Keratinocyte (primary cell): ENCODE measurements at regions not wholly inside any gene's neighbourhood (a gene's known extent, or its start where the extent isn't known, plus 50 kb on each side); places are given as distances from the start of the nearest gene placed in this dataset.

Experiments
- DNase-seq: peaks from one replicate; pipeline ENCODE4 v3.0.0-alpha.2; 2011; ENCODE audit warnings: low read depth, missing footprints, low spot score
- FAIRE-seq: peaks from 2 replicates; lab custom pipeline; 2011; peaks lifted over from hg19 to GRCh38; lab: Jason Lieb, UNC
- H2AFZ ChIP-seq: 2 replicates; pipeline ENCODE4 v1.6.0; 2012; ENCODE audit warnings: low read length, control low read depth, inconsistent platforms; ENCODE audit not compliant: control insufficient read depth
- H3K27ac ChIP-seq: 2 replicates; pipeline ENCODE4 v1.5.1; 2011; ENCODE audit warnings: low read length; ENCODE audit not compliant: control insufficient read depth, insufficient read depth
- H3K27me3 ChIP-seq: 3 replicates; pipeline ENCODE4 v1.6.0; 2011; ENCODE audit warnings: low read length; ENCODE audit not compliant: control insufficient read depth, insufficient read depth; ENCODE audit errors: extremely low read depth
- H3K36me3 ChIP-seq, 2 experiments: 2 replicates in 1 of 2; 3 replicates in 1 of 2; pipeline ENCODE4 v1.5.1; 2011; ENCODE audit warnings: low read length in 2 of 2, mild to moderate bottlenecking in 1 of 2; ENCODE audit not compliant: control insufficient read depth in 2 of 2, insufficient read depth in 2 of 2; ENCODE audit errors: extremely low read depth in 1 of 2
- H3K4me1 ChIP-seq: 3 replicates; pipeline ENCODE4 v1.5.1; 2011; ENCODE audit warnings: low read length; ENCODE audit not compliant: control insufficient read depth, insufficient read depth; ENCODE audit errors: extremely low read depth
- H3K4me2 ChIP-seq: 3 replicates; pipeline ENCODE4 v1.6.0; 2011; ENCODE audit warnings: low read depth, low read length; ENCODE audit not compliant: control insufficient read depth, insufficient read depth; ENCODE audit errors: extremely low read depth
- H3K4me3 ChIP-seq, 3 experiments: fragments of 200-600 bp in 1 of 3; sonication (generic) in 1 of 3; 2 replicates in 2 of 3; 3 replicates in 1 of 3; pipeline ENCODE4 v1.5.1; 2011 to 2016; ENCODE audit warnings: low read length in 3 of 3, mild to moderate bottlenecking in 3 of 3, control low read depth in 2 of 3, inconsistent platforms in 1 of 3, low read depth in 1 of 3, mixed read lengths in 1 of 3, mixed run types in 1 of 3, moderate library complexity in 1 of 3; ENCODE audit not compliant: control insufficient read depth in 2 of 3, insufficient read depth in 2 of 3; ENCODE audit errors: extremely low read depth in 1 of 3
- H3K79me2 ChIP-seq: 2 replicates; pipeline ENCODE4 v1.6.0; 2012; ENCODE audit warnings: low read length; ENCODE audit not compliant: control insufficient read depth, insufficient read depth
- H3K9ac ChIP-seq: 3 replicates; pipeline ENCODE4 v1.6.0; 2011; ENCODE audit warnings: low read length; ENCODE audit not compliant: control insufficient read depth, insufficient read depth; ENCODE audit errors: extremely low read depth
- H3K9me1 ChIP-seq: 3 replicates; pipeline ENCODE4 v1.6.0; 2011; ENCODE audit warnings: low read length; ENCODE audit not compliant: control insufficient read depth, insufficient read depth; ENCODE audit errors: extremely low read depth
- H3K9me3 ChIP-seq: 2 replicates; pipeline ENCODE4 v1.5.1; 2012; ENCODE audit warnings: low read depth, low read length; ENCODE audit not compliant: control insufficient read depth
- H4K20me1 ChIP-seq: 3 replicates; pipeline ENCODE4 v1.6.0; 2011; ENCODE audit warnings: low read length; ENCODE audit not compliant: control insufficient read depth, insufficient read depth; ENCODE audit errors: extremely low read depth
- EZH2 ChIP-seq: IDR thresholded peaks from one replicate; pipeline ENCODE4 v1.6.1; 2012; ENCODE audit warnings: inconsistent platforms, mild to moderate bottlenecking, low read length, moderate library complexity
- dilution Hi-C: fragments of 300-500 bp; cut with MboI; formaldehyde crosslinking; loops from one replicate; pipeline ENCODE4 v1.7.0; 2020; ENCODE audit warnings: low sequenced_read_pairs; ENCODE audit not compliant: extremely low pct_ligation_motif_present
- TF ChIP-seq, protein P1 (sequence below), 3 experiments: IDR thresholded peaks in 1 of 3; conservative IDR thresholded peaks in 1 of 3; optimal IDR thresholded peaks in 1 of 3; 2 replicates in 2 of 3; 3 replicates in 1 of 3; pipeline versions ENCODE3 to v1.5.1; 2011; ENCODE audit warnings: low read length in 3 of 3, mild to moderate bottlenecking in 3 of 3, moderate library complexity in 2 of 3, control low read depth in 1 of 3, inconsistent platforms in 1 of 3; ENCODE audit not compliant: insufficient read depth in 2 of 3; ENCODE audit errors: extremely low read depth in 1 of 3

GRCh38 chr7:110347081-110347480, 743.8 kb upstream of the LRRN3 start:
- Histone ChIP-seq H3K27me3 (no peaks in the 10 kb centered on the region), H2AFZ (no peak overlapping the region), H3K9ac (no peak overlapping the region), H3K4me3 (no peak overlapping the region), H3K36me3 (no peaks in the 10 kb centered on the region), H3K4me1 (no peaks in the 10 kb centered on the region), H3K9me3 (no peaks in the 10 kb centered on the region), H3K79me2 (no peaks in the 10 kb centered on the region), H4K20me1 (no peaks in the 10 kb centered on the region), H3K4me2 (no peak overlapping the region), H3K9me1 (no peaks in the 10 kb centered on the region), H3K27ac (no peak overlapping the region)
- no peak for DNase-seq
- TF ChIP-seq, protein P1, sequence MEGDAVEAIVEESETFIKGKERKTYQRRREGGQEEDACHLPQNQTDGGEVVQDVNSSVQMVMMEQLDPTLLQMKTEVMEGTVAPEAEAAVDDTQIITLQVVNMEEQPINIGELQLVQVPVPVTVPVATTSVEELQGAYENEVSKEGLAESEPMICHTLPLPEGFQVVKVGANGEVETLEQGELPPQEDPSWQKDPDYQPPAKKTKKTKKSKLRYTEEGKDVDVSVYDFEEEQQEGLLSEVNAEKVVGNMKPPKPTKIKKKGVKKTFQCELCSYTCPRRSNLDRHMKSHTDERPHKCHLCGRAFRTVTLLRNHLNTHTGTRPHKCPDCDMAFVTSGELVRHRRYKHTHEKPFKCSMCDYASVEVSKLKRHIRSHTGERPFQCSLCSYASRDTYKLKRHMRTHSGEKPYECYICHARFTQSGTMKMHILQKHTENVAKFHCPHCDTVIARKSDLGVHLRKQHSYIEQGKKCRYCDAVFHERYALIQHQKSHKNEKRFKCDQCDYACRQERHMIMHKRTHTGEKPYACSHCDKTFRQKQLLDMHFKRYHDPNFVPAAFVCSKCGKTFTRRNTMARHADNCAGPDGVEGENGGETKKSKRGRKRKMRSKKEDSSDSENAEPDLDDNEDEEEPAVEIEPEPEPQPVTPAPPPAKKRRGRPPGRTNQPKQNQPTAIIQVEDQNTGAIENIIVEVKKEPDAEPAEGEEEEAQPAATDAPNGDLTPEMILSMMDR (optimal IDR thresholded peaks at IDR 0.05 in 1 of 3, IDR thresholded peaks at IDR 0.05 in 1 of 3, conservative IDR thresholded peaks at IDR 0.05 in 1 of 3; ENCODE audit: extremely low read depth in 1 of 3, insufficient read depth in 2 of 3, low read length in 3 of 3): no peak
- TF ChIP-seq EZH2: no peak
- dilution Hi-C loops: no loop called here
- no peak for FAIRE-seq

DNA sequence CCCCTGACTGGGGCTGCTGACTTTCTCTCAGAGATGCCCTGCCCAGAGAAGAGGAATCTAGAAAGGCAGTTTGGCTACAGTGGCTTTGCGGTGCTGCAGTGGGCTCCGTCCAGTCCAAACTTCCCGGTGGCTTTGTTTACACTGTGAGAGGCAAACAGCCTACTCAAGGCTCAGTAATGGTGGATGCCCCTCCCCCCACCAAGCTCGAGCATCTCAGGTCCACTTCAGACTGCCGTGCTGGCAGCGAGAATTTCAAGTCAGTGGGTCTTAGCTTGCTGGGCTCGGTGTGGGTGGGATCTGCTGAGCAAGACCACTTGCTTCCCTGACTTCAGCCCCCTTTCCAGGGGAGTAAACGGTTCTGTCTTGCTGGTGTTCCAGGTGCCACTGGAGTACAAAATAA, 734.5 kb upstream of the LRRN3 start:
- no peaks in the 10 kb centered on the region for H4K20me1 ChIP-seq
- H2AFZ ChIP-seq: no peak overlapping the region
- dilution Hi-C loops: no loop called here
- no peaks in the 10 kb centered on the region for H3K79me2 ChIP-seq
- H3K36me3 ChIP-seq: no peaks in the 10 kb centered on the region
- no peaks in the 10 kb centered on the region for H3K27me3 ChIP-seq
- H3K4me3 ChIP-seq: no peak overlapping the region
- FAIRE-seq (no peak), DNase-seq (no peak)
- H3K4me1 ChIP-seq: no peaks in the 10 kb centered on the region
- no peak overlapping the region for H3K4me2 ChIP-seq
- H3K9me1 ChIP-seq: no peaks in the 10 kb centered on the region
- no peak overlapping the region for H3K27ac ChIP-seq
- no peak for TF ChIP-seq EZH2
- TF ChIP-seq, protein P1 (optimal IDR thresholded peaks at IDR 0.05 in 1 of 3, IDR thresholded peaks at IDR 0.05 in 1 of 3, conservative IDR thresholded peaks at IDR 0.05 in 1 of 3; ENCODE audit: extremely low read depth in 1 of 3, insufficient read depth in 2 of 3, low read length in 3 of 3): no peak
- H3K9ac ChIP-seq: no peak overlapping the region
- no peaks in the 10 kb centered on the region for H3K9me3 ChIP-seq
